ENCODE measurements at regions not wholly inside any gene's neighbourhood (a gene's known extent, or its start where the extent isn't known, plus 50 kb on each side); places are given as distances from the start of the nearest gene placed in this dataset.
"Not testable (repeated sequence)": the region's sequence is repeated elsewhere in the genome, so short reads cannot be mapped to it uniquely, and the experiment has no call there.

GRCh38 chr1:101185421-101185820, 51.4 kb upstream of the S1PR1 start:
- no peak overlapping the region for H3K4me3 ChIP-seq (ENCODE audit: low read length)
- H3K9ac ChIP-seq (ENCODE audit: low read length) = no peak overlapping the region
- no peaks in the 10 kb centered on the region for H3K4me1 ChIP-seq (ENCODE audit: control insufficient read depth, low read depth, low read length)
- H3K27ac ChIP-seq (ENCODE audit: low read length) = no peak overlapping the region
- no peaks in the 10 kb centered on the region for H3K36me3 ChIP-seq (ENCODE audit: control insufficient read depth, low read depth, low read length)
- H3K27me3 ChIP-seq (ENCODE audit: control insufficient read depth, insufficient read depth, low read length) = no peaks in the 10 kb centered on the region
- H3K9me3 ChIP-seq (ENCODE audit: control insufficient read depth, low read depth, low read length) = no peaks in the 10 kb centered on the region

- Histone ChIP-seq H3K27ac (ENCODE audit: low read length) (no peak overlapping the region), H3K9me3 (ENCODE audit: control insufficient read depth, low read depth, low read length) (no peaks in the 10 kb centered on the region), H3K4me1 (ENCODE audit: control insufficient read depth, low read depth, low read length) (no peaks in the 10 kb centered on the region), H3K9ac (ENCODE audit: low read length) (no peak overlapping the region), H3K27me3 (ENCODE audit: control insufficient read depth, insufficient read depth, low read length) (no peaks in the 10 kb centered on the region), H3K36me3 (ENCODE audit: control insufficient read depth, low read depth, low read length) (no peaks in the 10 kb centered on the region), H3K4me3 (ENCODE audit: low read length) (no peak overlapping the region)
Observed at GRCh38 chr1:101183388-101183699, 53.5 kb upstream of the S1PR1 start.

- no peaks in the 10 kb centered on the region for H3K4me1 ChIP-seq (ENCODE audit: control insufficient read depth, low read depth, low read length)
- no peak overlapping the region for H3K4me3 ChIP-seq (ENCODE audit: low read length)
- H3K9me3 ChIP-seq (ENCODE audit: control insufficient read depth, low read depth, low read length) = no peaks in the 10 kb centered on the region
- no peaks in the 10 kb centered on the region for H3K27me3 ChIP-seq (ENCODE audit: control insufficient read depth, insufficient read depth, low read length)
- no peak overlapping the region for H3K27ac ChIP-seq (ENCODE audit: low read length)
- no peak overlapping the region for H3K9ac ChIP-seq (ENCODE audit: low read length)
- H3K36me3 ChIP-seq (ENCODE audit: control insufficient read depth, low read depth, low read length) = no peaks in the 10 kb centered on the region
Observed at GRCh38 chr1:101182627-101183387, 54.0 kb upstream of the S1PR1 start.

DNA sequence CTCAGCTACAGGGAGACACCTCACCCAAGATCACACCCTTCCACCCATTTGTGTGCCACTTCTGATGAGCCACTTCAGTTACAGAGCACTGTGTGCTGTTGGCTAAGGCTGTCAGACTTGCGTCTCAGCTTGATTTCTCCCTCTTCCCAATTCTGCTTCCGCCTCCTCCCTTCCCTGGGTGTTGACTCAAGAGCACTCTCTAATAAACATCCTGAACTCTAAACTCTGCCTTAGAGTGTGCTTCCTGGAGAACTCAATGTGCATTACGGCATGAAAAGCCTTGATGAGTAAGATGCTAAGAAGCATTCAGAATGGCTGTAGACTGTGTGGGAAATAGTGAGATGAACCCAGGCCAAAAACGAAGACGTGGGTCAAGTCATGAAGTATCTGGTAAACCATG, 54.9 kb upstream of the S1PR1 start:
- Histone ChIP-seq H3K4me1 (ENCODE audit: control insufficient read depth, low read depth, low read length) (no peaks in the 10 kb centered on the region), H3K36me3 (ENCODE audit: control insufficient read depth, low read depth, low read length) (no peaks in the 10 kb centered on the region), H3K27me3 (ENCODE audit: control insufficient read depth, insufficient read depth, low read length) (no peaks in the 10 kb centered on the region), H3K9me3 (ENCODE audit: control insufficient read depth, low read depth, low read length) (no peaks in the 10 kb centered on the region), H3K4me3 (ENCODE audit: low read length) (no peak overlapping the region), H3K9ac (ENCODE audit: low read length) (no peak overlapping the region), H3K27ac (ENCODE audit: low read length) (no peak overlapping the region)

- Histone ChIP-seq H3K4me1 (ENCODE audit: control insufficient read depth, low read depth, low read length) (no peaks in the 10 kb centered on the region), H3K9ac (ENCODE audit: low read length) (no peak overlapping the region), H3K27ac (ENCODE audit: low read length) (no peak overlapping the region), H3K9me3 (ENCODE audit: control insufficient read depth, low read depth, low read length) (no peaks in the 10 kb centered on the region), H3K4me3 (ENCODE audit: low read length) (no peak overlapping the region), H3K27me3 (ENCODE audit: control insufficient read depth, insufficient read depth, low read length) (no peaks in the 10 kb centered on the region), H3K36me3 (ENCODE audit: control insufficient read depth, low read depth, low read length) (no peaks in the 10 kb centered on the region)
Observed at GRCh38 chr1:101178688-101179491, 57.9 kb upstream of the S1PR1 start.

DNA sequence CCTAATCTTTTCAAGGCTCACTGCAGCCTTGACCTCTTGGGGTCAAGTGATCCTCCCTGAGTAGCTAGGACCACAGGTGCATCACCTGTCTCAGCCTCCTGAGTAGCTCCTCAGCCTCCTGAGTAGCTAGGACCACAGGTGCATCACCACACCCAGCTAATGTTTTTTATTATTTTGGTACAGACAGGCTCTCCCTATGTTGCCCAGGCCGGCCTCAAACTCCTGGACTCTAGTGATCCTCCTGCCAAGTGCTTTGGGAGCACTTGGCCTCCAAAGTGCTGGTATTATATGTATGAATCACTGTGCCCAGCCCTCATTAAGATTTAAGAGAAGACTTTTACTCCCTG, 58.5 kb upstream of the S1PR1 start:
- Histone ChIP-seq H3K36me3 (ENCODE audit: control insufficient read depth, low read depth, low read length) (no peaks in the 10 kb centered on the region), H3K4me1 (ENCODE audit: control insufficient read depth, low read depth, low read length) (no peaks in the 10 kb centered on the region), H3K9ac (ENCODE audit: low read length) (no peak overlapping the region), H3K4me3 (ENCODE audit: low read length) (no peak overlapping the region), H3K9me3 (ENCODE audit: control insufficient read depth, low read depth, low read length) (no peaks in the 10 kb centered on the region), H3K27ac (ENCODE audit: low read length) (no peak overlapping the region), H3K27me3 (ENCODE audit: control insufficient read depth, insufficient read depth, low read length) (no peaks in the 10 kb centered on the region)

- Histone ChIP-seq H3K4me3 (ENCODE audit: low read length) (no peak overlapping the region), H3K27me3 (ENCODE audit: control insufficient read depth, insufficient read depth, low read length) (no peaks in the 10 kb centered on the region), H3K36me3 (ENCODE audit: control insufficient read depth, low read depth, low read length) (no peaks in the 10 kb centered on the region), H3K9me3 (ENCODE audit: control insufficient read depth, low read depth, low read length) (no peaks in the 10 kb centered on the region), H3K27ac (ENCODE audit: low read length) (no peak overlapping the region), H3K9ac (ENCODE audit: low read length) (no peak overlapping the region), H3K4me1 (ENCODE audit: control insufficient read depth, low read depth, low read length) (no peaks in the 10 kb centered on the region)
Observed at GRCh38 chr1:101175886-101176285, 60.9 kb upstream of the S1PR1 start.

DNA sequence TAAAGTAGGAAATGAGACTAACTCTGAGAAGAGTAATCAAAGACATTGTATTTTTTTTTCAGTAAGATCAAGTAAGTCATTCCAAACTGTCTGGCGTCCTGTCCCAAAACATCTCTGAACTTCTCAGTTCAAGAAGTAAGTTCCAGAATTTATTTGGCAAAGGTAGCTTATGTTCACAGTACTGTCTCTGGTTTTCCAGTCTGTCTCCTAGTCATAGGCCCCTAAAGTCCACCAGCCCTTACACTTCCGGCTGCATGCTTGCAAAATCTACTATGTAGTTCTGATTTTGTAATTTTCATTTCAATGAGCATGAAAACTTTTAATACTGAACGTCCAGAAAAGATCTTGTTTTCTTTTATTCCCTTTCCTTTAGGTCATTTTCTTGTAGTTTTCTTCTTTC, 61.4 kb upstream of the S1PR1 start:
- H3K4me1 ChIP-seq (ENCODE audit: control insufficient read depth, low read depth, low read length) = no peaks in the 10 kb centered on the region
- H3K4me3 ChIP-seq (ENCODE audit: low read length) = no peak overlapping the region
- no peak overlapping the region for H3K9ac ChIP-seq (ENCODE audit: low read length)
- no peaks in the 10 kb centered on the region for H3K36me3 ChIP-seq (ENCODE audit: control insufficient read depth, low read depth, low read length)
- H3K9me3 ChIP-seq (ENCODE audit: control insufficient read depth, low read depth, low read length) = no peaks in the 10 kb centered on the region
- H3K27ac ChIP-seq (ENCODE audit: low read length) = no peak overlapping the region
- H3K27me3 ChIP-seq (ENCODE audit: control insufficient read depth, insufficient read depth, low read length) = no peaks in the 10 kb centered on the region

DNA sequence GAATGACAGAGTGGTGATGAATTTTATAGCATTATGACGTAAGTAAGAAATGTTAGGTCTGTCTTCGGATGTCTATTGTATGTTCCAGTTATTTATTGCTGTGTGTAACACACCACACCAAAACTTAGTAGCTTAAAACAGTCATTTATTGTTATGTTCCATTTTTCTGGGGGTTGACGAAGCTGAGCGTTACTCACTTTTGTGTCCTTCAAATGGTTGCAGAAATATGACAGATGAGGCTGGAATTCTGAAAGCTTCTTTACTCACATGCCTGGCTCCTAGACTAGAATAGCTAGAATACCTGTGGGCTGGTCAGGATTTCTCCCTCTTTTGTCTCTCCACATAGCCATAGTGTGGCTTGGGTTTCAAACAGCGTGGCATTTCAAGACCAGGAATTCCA, 62.1 kb upstream of the S1PR1 start:
- no peaks in the 10 kb centered on the region for H3K27me3 ChIP-seq (ENCODE audit: control insufficient read depth, insufficient read depth, low read length)
- no peaks in the 10 kb centered on the region for H3K36me3 ChIP-seq (ENCODE audit: control insufficient read depth, low read depth, low read length)
- no peaks in the 10 kb centered on the region for H3K4me1 ChIP-seq (ENCODE audit: control insufficient read depth, low read depth, low read length)
- no peaks in the 10 kb centered on the region for H3K9me3 ChIP-seq (ENCODE audit: control insufficient read depth, low read depth, low read length)
- no peak overlapping the region for H3K27ac ChIP-seq (ENCODE audit: low read length)
- H3K9ac ChIP-seq (ENCODE audit: low read length) = no peak overlapping the region
- no peak overlapping the region for H3K4me3 ChIP-seq (ENCODE audit: low read length)

- H3K4me1 ChIP-seq (ENCODE audit: control insufficient read depth, low read depth, low read length); H3K36me3 ChIP-seq (ENCODE audit: control insufficient read depth, low read depth, low read length); H3K4me3 ChIP-seq (ENCODE audit: low read length); H3K27me3 ChIP-seq (ENCODE audit: control insufficient read depth, insufficient read depth, low read length); H3K27ac ChIP-seq (ENCODE audit: low read length); H3K9ac ChIP-seq (ENCODE audit: low read length); H3K9me3 ChIP-seq (ENCODE audit: control insufficient read depth, low read depth, low read length): not testable (repeated sequence)
Observed at GRCh38 chr1:101174298-101174697, 62.5 kb upstream of the S1PR1 start.

DNA sequence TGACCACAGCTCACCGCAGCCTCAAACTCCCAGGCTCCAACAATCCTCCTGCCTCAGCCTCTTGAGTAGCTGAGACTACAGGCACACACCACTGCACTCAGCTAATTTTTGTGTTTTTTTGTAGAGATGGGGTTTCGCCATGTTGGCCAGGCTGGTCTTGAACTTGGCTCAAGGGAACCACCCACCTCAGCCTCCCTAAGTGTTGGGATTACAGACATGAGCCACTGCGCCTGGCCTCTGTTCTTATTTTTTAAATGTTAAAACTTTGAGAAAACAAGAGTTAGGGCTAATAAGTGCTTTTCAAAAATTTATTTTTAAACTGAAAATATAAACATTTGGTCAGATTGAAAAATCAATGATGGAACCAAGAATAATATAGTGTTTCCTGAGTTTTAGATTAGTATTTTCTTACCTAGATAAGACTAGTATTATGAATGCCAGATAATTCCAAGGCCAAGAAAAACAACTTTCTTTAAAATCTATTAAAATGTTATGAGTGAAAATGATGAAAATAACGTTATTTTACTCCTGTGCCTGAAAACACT, 66.2 kb upstream of the S1PR1 start:
- Histone ChIP-seq H3K9ac (ENCODE audit: low read length) (no peak overlapping the region), H3K27me3 (ENCODE audit: control insufficient read depth, insufficient read depth, low read length) (no peaks in the 10 kb centered on the region), H3K36me3 (ENCODE audit: control insufficient read depth, low read depth, low read length) (no peaks in the 10 kb centered on the region), H3K27ac (ENCODE audit: low read length) (no peak overlapping the region), H3K4me1 (ENCODE audit: control insufficient read depth, low read depth, low read length) (peaks cover 6% of the 10 kb centered on the region), H3K4me3 (ENCODE audit: low read length) (no peak overlapping the region), H3K9me3 (ENCODE audit: control insufficient read depth, low read depth, low read length) (no peaks in the 10 kb centered on the region)

GRCh38 chr1:101167891-101168290, 68.9 kb upstream of the S1PR1 start:
- H3K36me3 ChIP-seq (ENCODE audit: control insufficient read depth, low read depth, low read length) = no peaks in the 10 kb centered on the region
- H3K9ac ChIP-seq (ENCODE audit: low read length) = no peak overlapping the region
- no peak overlapping the region for H3K27ac ChIP-seq (ENCODE audit: low read length)
- H3K27me3 ChIP-seq (ENCODE audit: control insufficient read depth, insufficient read depth, low read length) = no peaks in the 10 kb centered on the region
- no peak overlapping the region for H3K4me3 ChIP-seq (ENCODE audit: low read length)
- no peaks in the 10 kb centered on the region for H3K9me3 ChIP-seq (ENCODE audit: control insufficient read depth, low read depth, low read length)
- peaks cover 6% of the 10 kb centered on the region for H3K4me1 ChIP-seq (ENCODE audit: control insufficient read depth, low read depth, low read length)
